HEK293T (cell line): ENCODE measurements at regions not wholly inside any gene's neighbourhood (a gene's known extent, or its start where the extent isn't known, plus 50 kb on each side); places are given as distances from the start of the nearest gene placed in this dataset.

Experiments used
- BHLHE40 ChIP-seq: fragments of 450-650 bp; IDR thresholded peaks from 2 replicates; pipeline ENCODE4 v1.6.1; 2016; ENCODE audit warnings: mild to moderate bottlenecking, moderate library complexity, borderline replicate concordance
- FOXK2 ChIP-seq: fragments of 450-650 bp; IDR thresholded peaks from 2 replicates; pipeline ENCODE4 v1.6.1; 2016; ENCODE audit warnings: mild to moderate bottlenecking
- FOXM1 ChIP-seq: fragments of 450-650 bp; IDR thresholded peaks from 2 replicates; pipeline ENCODE4 v1.6.1; 2017; ENCODE audit warnings: mild to moderate bottlenecking, borderline replicate concordance
- HDGF ChIP-seq: fragments of 450-650 bp; IDR thresholded peaks from 2 replicates; pipeline ENCODE4 v1.6.1; 2017; ENCODE audit warnings: antibody characterized with exemption, borderline replicate concordance
- L3MBTL2 ChIP-seq: fragments of 450-650 bp; conservative IDR thresholded peaks from 2 replicates; pipeline ENCODE4 v1.6.1; 2016; ENCODE audit warnings: mild to moderate bottlenecking
- NFRKB ChIP-seq: fragments of 450-650 bp; IDR thresholded peaks from 2 replicates; pipeline ENCODE4 v1.6.1; 2016; ENCODE audit warnings: mild to moderate bottlenecking, moderate library complexity
- SP1 ChIP-seq: fragments of 450-650 bp; IDR thresholded peaks from 2 replicates; pipeline ENCODE4 v1.6.1; 2017
- SUZ12 ChIP-seq: fragments of 450-650 bp; IDR thresholded peaks from 2 replicates; pipeline ENCODE4 v1.6.1; 2016; ENCODE audit warnings: mild to moderate bottlenecking
- TARDBP ChIP-seq: fragments of 450-650 bp; IDR thresholded peaks from 2 replicates; pipeline ENCODE4 v1.6.1; 2016

- no peak for TF ChIP-seq HDGF
- TF ChIP-seq L3MBTL2, result no peak
- no peak for TF ChIP-seq TARDBP
- TF ChIP-seq NFRKB, result no peak
- no peak for TF ChIP-seq BHLHE40
- TF ChIP-seq FOXM1, result no peak
- no peak for TF ChIP-seq SUZ12
- TF ChIP-seq FOXK2, result no peak
- TF ChIP-seq SP1, result no peak
Measured at GRCh38 chr2:7950035-7950612, 731.7 kb upstream of the ID2 start.
